HG03175 (cell line): ENCODE measurements at regions not wholly inside any gene's neighbourhood (a gene's known extent, or its start where the extent isn't known, plus 50 kb on each side); places are given as distances from the start of the nearest gene placed in this dataset.
"Not testable (repeated sequence)": the region's sequence is repeated elsewhere in the genome, so short reads cannot be mapped to it uniquely, and the experiment has no call there.

Source experiments
- ATAC-seq: cut with Tn5 transposase; IDR thresholded peaks from one replicate; pipeline ENCODE4 v1.9.1; 2021; ENCODE audit warnings: mild to moderate bottlenecking, moderate library complexity; ENCODE audit not compliant: unreplicated experiment

DNA sequence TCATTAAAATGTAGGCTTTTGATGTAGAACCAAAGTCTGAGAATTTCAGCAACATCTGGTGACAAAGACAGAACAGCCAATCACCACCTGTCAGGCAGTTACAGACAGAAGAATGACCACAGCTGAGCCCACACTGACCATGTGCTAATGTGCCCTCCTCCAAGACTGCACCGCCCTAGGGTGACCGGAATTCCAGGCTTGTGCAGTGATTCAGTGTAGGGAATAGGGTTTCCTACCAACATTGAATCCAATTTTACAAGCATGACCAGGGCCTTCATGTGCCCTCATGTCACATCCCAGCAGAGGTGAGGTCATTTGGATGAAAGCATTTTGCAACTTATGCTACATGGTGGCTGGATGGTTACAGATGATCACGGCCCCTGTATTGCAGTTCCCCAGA is 412.5 kb downstream of the SOX2 start:
- ATAC-seq = no peak

DNA sequence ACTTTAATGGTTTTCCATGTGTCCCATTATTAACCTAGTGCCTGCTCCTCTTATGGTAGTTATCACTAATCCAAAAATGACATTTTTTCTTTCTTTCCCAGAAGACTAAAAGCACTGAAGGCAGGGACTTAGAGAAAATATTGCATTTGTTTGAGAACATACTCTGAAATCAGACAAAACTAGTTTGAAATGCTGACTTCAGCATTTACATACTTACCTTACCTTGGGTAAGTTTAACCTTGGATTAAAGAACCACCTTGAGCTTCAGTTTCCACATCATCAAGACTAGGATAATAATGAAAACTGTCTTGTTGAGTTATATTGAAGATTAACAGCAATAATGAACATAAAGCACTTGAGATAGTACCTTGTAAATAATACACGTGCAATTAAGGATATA is 413.0 kb downstream of the SOX2 start:
- no peak for ATAC-seq

DNA sequence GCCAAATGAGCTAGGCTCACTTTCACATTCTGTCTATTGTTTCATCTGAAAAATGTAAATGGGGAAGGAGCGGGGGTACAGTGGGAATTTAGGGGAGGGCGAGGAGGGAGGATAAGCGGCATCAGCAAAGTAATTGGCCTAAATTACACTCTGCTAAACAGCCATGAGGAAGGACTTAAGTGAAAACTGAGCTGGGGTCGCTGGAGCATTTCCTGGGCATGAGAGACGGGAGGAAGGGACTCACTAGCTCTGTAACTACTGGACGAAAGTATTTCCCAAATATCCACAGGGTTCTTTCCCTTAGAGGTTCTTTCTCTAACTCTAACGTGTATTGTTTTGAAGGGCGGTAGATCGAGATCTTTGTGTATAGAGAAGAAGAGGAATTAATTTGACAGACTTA is 418.0 kb downstream of the SOX2 start:
- ATAC-seq = no peak

DNA sequence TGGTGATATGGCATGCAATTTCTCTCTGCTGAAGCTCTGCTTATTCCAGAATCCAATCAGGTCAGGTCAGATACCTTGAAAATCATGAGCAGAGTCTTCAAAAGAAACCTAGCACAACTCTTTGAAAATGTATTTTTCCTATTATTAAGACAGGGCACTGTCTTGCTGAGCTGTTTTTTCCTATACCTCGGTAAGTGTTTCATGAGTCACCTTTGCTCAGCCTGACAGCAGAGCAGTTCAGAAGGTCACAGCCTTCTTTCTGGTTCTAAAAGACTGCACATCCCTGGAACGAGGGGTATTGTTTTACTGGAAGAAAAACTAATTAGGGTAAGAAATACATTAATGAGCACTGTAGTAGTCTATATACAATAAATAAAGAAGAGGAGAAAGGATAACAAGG is 422.0 kb downstream of the SOX2 start:
- ATAC-seq = no peak

DNA sequence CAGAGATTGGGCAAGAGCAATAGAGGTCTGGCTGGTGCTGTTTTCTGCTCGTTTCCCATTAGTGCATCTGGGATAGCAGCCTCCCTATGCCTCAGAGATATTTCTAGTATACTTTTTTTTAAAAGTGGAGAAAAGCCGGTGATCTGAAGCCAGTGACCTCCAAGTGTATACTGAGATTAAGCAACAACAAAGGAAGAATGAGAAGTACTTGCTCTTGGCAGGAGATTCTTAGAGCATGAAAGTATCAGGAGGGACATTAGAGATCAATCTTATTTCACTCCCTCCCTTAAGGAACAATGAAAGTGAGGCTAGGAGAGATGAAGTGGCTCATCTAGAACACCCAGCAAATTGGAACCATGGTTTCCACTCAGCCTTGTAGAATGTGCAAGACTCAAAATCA is 423.3 kb downstream of the SOX2 start:
- ATAC-seq = no peak

DNA sequence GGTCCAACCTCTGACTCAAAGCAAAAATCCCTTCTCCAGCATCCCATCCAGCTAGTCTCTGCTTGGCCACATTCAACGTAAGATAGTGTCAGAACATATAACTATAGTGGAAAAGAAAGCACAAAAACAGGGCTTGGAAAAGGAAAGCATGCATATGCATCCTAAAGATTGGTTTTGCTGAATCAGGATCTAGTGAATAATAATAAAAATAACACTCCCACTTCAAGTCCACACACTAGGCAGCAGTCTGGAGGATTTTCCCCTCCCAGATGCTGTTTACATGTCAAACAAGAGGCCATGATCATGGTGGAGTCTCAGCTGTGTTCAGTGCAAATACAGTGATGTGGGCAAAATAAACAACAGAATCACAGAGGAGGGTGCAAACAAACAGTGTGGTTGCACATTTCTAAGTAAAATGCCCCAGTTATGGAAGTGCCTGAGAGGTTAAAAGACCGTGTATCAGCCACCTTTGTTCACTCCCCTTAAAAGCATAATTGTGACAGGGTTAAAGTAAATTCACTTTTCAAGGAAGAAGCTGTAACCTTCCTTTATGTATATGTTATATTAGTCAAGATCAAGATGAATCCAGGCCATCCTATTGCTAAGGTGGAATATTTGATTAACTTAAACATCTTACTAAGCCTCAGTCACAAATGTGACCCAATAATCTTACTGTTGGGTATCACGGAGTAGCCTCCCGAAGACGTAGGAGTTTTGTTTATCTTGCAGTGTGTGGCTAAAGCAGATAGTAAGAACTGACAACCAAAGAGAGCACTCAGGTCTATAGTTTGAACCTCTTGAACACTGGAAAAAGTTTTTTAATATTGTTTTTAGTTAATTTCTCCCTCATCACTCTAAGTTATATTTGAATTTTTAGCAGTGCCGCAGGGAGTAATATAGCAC is 424.5 kb downstream of the SOX2 start:
- ATAC-seq = no peak

DNA sequence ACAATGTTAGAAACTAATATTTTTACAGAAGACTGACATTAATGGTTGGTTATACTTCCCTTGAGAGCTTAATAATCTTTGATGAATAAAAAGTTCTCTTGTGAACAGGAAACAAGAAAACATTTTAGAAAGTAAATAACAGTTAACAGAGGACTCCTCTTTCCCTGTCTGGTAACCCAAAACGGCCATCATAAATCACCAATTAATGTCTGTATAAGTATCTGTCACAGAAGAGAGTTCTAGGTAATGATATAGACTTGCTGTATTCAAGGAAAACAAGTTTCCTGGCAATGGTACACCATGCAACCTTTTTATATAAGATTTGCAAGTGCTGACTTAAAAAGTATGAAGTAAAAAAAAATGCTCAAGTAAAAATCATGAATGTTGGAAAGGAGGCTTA is 426.7 kb downstream of the SOX2 start:
- ATAC-seq = no peak

DNA sequence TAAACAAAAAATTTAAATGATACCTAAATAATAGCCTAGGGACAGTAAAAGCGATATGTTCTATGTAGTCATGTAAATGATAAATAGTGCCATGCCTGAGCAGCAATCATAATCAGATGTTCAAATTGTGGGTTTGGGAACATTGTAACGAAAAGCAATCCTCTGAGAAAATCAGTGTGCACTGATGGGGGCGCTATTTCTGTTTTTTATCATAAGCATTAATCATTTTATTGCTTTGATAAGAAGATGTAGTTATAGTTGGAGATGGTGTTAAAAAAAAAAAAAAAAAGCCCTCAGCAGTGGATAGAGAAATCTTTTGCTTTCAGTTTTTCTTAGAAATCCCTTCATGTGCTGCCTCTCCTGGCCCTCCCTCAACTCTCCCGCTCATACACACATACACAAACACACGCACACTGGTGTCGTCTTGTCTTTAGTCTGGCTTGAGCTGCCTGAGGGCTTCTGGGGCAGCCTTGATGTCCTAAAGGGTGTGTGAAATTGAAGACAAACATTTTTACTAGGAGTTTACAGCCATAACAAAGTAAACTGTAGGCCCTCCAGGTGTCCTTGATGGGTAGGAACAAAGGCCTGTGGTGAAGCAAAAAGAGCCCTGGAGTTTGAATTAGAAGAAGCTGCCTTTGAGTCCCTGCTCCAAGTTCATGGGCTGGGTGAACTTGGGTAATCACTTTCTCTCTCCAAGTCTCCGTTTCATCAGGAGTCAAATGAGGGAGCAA is 428.1 kb downstream of the SOX2 start:
- no peak for ATAC-seq

DNA sequence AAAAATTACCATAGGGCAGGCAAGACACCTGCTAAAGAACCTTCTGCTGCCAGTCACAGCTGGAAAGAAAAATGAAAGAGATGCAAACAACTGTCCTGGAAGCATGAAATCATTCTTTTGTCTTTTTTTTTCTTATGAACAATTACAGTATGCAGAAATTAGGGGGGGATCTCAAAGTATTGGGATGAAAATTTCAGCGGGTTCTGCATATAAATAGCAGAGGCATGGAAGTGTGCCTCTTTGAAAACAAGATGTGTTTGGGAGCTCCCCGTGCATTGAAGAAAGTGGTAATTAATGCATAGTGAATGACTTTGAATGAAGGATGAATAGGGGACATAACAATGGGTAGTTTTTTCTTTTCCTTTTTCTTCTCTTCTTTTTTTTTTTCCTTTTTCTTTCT is 431.2 kb downstream of the SOX2 start:
- no peak for ATAC-seq

DNA sequence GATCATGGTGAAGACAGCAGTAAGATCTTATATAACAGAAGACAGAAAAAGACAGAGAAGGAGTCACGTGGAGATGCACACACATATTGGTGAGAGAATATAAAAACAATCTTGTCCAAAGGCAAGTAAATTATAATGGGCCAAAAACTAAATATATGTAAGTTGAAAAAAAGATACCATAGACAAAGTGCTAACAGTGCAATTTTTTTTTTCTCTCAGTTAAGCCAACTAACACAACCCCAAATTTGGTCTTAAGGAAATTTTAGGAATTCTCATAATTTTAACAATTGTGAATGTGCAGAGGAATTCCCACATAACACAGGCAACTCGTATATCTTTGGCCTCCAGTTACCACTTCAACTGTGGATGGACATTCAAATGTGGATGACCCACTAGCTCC is 432.2 kb downstream of the SOX2 start:
- no peak for ATAC-seq

DNA sequence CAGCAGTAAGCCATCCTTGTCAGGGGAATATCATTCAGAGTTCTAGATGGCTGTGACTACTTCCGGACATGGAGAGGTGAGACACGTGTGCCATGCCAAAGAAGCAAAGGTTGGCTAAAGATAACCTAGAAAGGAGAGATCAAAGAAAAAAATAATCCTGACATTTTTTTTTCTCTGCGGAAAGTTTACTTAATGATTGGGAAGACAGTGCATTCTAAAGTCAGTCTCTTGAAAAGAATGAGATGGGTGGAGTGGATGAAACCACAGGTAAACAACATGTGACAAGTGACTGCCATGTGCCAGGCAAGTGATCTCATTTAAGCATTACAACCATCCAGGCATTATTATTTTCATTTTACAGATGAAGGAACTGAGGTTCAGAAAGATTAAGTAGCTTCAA is 436.6 kb downstream of the SOX2 start:
- ATAC-seq = no peak

DNA sequence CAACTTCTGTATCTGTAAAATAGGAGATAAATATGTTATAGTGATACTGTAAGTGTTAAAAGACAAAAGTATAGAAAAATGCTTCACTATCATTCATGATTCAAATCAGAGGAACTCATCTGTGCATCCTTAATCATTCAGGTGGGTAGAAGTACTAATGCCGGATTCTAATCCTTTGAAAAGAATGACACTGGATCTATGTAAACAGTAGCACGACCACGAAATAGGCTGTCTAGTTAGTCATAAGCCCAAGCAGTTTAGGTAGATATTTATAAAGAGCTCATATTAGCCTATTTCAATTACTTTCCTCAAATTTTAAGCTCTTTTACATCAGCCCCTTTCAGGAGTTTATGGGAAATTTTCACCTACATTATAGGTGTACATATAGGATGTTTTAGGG is 437.9 kb downstream of the SOX2 start:
- no peak for ATAC-seq

DNA sequence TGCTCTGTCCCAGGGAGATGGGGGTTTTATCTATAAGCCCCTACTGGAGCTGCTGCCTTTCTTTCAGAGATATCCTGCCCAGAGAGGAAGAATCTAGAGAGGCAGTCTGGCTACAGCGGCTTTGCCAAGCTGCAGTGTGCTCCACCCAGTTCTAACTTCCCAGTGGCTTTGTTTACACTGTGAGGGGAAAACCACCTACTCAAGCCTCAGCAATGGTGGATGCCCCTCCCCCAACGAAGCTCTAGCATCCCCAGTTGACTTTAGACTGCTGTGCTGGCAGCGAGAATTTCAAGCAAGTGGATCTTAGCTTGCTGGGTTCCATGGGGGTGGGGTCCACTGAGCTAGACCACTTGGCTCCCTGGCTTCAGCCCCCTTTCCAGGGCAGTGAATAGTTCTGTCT is 444.6 kb downstream of the SOX2 start:
- not testable (repeated sequence) for ATAC-seq

DNA sequence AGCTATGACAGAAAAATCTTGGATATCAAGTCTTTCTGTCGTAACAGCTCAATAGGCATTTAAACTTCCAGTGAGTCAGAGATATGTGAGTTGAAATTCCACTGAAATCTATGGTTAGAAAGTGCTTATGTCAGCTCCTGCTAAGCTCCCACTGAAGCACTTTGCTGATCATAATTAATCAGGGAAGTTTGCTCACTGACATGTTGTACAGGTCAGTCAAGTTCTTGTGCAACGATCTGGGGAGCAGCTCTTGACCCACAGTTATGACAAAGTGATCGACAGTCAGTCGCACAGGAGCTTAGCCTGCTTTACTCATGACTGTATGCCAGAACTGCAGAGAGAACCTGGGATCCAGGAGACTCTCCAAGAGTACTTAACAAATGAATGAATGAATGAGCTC is 453.5 kb downstream of the SOX2 start:
- no peak for ATAC-seq

DNA sequence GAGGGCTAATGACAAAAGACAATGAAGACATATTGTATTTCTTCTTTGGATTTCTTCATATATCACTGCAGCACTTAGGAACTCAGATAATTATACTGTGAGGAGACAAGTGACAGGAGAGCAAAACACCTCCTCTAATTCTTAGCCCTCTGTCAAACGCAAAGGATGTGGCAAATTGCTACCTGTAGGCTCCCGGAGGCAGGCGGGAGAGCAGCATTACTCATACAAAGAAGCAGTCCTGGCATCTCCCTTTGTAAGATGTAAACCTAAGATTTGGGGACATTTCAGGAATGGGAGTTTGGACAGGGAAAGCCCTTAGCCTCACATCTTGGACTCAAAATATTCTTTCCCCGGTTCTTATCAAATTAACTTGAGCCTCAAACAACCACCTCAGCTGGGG is 460.8 kb downstream of the SOX2 start:
- no peak for ATAC-seq

DNA sequence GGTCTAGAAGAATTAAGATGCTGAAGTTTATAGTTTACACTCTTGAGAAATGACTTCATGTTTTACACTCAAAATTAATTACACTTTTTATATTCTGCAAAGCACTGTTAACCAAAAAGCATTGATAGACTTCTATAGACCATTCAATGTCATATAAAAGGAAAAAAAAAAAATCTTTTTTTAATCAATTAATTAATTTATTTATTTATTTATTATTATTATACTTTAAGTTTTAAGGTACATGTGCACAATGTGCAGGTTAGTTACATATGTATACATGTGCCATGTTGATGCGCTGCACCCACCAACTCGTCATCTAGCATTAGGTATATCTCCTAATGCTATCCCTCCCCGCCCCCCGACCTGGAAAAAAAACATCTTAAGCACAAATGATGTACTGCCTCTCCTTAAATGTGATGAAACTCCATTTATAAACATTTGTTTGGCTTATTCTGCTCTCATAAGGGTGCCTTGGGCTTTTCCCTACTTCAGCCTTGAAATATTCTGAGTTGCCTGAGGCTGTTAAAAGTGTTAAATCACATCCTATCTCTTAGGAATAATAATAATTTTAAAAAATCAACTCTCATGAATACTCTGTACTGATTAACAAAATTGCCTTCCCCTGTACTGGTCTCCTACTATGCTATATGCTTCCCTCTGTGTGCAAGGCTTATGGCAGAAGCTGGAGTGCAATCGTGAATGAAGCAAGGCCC is 466.9 kb downstream of the SOX2 start:
- ATAC-seq = no peak

DNA sequence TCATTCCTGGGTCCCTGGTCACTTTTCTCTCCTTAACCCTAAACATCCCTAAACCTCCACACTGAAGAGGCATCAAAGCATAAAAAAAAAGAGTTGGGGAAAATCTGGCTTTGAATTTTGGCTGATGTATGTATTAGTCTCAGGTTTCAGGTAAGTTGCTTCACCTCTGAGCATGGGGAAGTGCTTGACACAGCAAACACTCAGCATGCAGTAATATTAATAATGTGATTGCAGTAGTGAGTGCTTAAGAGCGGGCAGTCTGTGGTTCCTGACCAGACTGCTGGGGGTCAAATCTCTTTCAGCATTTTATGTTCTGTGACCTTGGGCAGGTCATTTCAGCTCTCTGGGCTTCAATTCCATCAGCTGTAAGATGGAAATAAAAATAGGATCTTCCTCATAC is 467.9 kb downstream of the SOX2 start:
- ATAC-seq = no peak

DNA sequence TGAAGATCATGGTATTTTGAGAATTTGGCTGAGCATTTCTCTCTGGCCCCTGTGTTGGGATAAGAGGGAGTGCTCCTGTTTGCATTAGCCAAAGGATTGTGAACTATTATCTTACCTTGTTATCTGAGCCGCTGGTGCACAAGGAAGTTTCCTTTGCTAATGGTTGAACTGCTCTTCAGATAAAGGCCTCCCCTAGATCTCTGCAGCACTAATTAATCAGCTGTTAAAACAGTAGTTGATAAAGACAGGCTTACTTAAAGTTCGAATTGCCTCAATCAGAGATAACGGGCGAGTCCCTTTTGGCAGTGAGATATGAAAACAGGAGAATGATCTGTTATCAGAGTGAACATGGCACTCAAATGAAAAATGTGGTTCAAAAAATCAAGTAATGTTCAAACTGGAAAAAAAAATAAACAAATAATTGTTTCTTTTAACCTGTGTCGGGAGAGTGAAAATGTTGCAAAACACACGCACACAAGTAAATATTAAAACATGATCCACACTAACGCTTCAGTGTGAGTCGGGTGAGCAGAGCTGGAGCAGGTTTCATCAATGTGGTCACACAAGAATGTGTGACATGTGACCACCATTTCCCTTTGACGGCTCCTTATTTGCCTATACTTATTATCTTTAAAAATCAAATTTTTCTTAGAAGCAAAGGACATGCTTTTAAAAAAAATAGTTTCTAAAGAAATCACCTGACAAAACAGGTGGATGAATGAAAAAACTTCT is 469.1 kb downstream of the SOX2 start:
- ATAC-seq = no peak

DNA sequence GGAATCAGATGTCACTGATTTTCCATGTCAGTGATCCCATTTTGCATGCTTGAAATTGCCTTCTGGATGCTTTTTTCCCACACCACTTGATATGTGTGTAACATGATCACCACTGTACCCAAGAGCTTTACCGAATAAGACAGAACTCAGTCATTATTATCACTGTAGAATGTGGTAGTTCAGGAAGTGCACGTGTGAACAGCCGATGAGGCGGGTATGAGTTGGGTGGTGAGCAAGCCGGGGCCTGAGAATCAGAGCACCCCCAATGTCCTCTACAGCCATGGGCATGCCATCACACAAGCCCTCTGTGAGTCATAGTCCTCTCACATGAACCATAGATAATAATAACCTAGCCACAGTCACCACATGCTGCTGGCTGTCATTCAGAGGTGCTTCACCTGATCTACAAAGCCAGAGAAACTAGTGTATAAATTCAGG is 470.8 kb downstream of the SOX2 start:
- peak; percentile 84 for ATAC-seq

DNA sequence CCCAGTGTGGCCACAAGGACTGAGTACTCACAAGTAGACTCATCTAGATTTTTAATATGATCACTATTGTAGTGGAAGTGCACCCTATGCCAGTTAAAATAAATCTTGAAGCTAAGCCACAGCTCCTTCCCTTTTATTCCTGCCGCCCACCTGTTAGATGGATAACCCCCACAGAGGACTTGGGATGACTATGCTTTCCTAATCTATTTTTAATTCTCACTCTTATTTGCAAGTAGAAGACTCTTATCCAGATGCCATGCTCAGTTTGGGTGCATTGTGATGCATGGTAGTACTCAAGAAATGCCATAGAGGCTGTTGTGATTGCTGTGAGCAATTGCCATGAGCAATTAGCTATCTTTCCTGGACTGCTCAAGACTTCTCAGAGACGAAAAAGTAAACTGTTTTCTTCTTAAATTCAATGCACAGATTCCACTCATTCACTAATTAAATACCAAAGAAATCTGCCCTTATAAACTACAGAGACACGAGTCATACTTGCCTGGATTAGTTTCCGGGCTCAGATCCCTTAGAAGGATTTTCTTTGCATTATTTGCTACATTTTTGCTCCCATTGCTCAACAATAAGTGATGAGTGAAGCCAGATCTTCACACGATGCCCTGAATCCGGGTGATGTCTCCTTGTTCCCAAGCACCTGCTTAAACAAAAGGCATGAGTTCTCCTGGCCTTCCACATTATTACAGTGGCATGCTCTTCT is 472.1 kb downstream of the SOX2 start:
- ATAC-seq = no peak
